H9 (cell line): ENCODE measurements at regions not wholly inside any gene's neighbourhood (a gene's known extent, or its start where the extent isn't known, plus 50 kb on each side); places are given as distances from the start of the nearest gene placed in this dataset.

Experiments
- DNase-seq: peaks from one replicate; pipeline ENCODE4 v3.0.0-alpha.2; 2017
- H2AFZ ChIP-seq: one replicate; pipeline ENCODE4 v1.6.1; 2013; ENCODE audit warnings: mild to moderate bottlenecking, low read length, control low read depth, moderate library complexity
- H2AK5ac ChIP-seq: 2 replicates; pipeline ENCODE4 v1.6.1; 2013; ENCODE audit warnings: low read length, control low read depth, mixed read lengths; ENCODE audit not compliant: insufficient read length
- H2BK120ac ChIP-seq: one replicate; pipeline ENCODE4 v1.6.1; 2013; ENCODE audit warnings: low read depth, mild to moderate bottlenecking, low read length, control low read depth, inconsistent platforms; ENCODE audit not compliant: poor library complexity, severe bottlenecking
- H2BK12ac ChIP-seq: 2 replicates; pipeline ENCODE4 v1.6.1; 2013; ENCODE audit warnings: low read length, control low read depth, mixed read lengths, low read depth; ENCODE audit not compliant: insufficient read length
- H2BK15ac ChIP-seq: 2 replicates; pipeline ENCODE4 v1.6.1; 2013; ENCODE audit warnings: low read depth, low read length, control low read depth
- H2BK20ac ChIP-seq: one replicate; pipeline ENCODE4 v1.6.1; 2013; ENCODE audit warnings: low read depth, mild to moderate bottlenecking, low read length, control low read depth, inconsistent platforms; ENCODE audit not compliant: poor library complexity, severe bottlenecking
- H2BK5ac ChIP-seq: 2 replicates; pipeline ENCODE4 v1.6.1; 2013; ENCODE audit warnings: low read length, control low read depth, mixed read lengths; ENCODE audit not compliant: insufficient read length
- H3K14ac ChIP-seq: 2 replicates; pipeline ENCODE4 v1.6.1; 2013; ENCODE audit warnings: low read length, control low read depth; ENCODE audit not compliant: insufficient read depth
- H3K18ac ChIP-seq: 2 replicates; pipeline ENCODE4 v1.6.1; 2013; ENCODE audit warnings: low read depth, mild to moderate bottlenecking, mixed read lengths, low read length, control low read depth; ENCODE audit not compliant: insufficient read length
- H3K23ac ChIP-seq: 2 replicates; pipeline ENCODE4 v1.6.1; 2013; ENCODE audit warnings: low read length, control low read depth, mixed read lengths, low read depth; ENCODE audit not compliant: insufficient read length
- H3K23me2 ChIP-seq: 2 replicates; pipeline ENCODE4 v1.6.1; 2013; ENCODE audit warnings: low read depth, mild to moderate bottlenecking, mixed read lengths, low read length, control low read depth; ENCODE audit not compliant: insufficient read length, poor library complexity, severe bottlenecking
- H3K27ac ChIP-seq: 2 replicates; pipeline ENCODE4 v1.5.1; 2013; ENCODE audit warnings: low read length, control low read depth, mixed read lengths, low read depth; ENCODE audit not compliant: insufficient read length
- H3K27me3 ChIP-seq: 2 replicates; pipeline ENCODE4 v1.6.1; 2013; ENCODE audit warnings: low read length, control low read depth, inconsistent platforms; ENCODE audit not compliant: insufficient read depth
- H3K4ac ChIP-seq: 2 replicates; pipeline ENCODE4 v1.6.1; 2013; ENCODE audit warnings: low read depth, mild to moderate bottlenecking, control low read depth, inconsistent platforms, low read length, moderate library complexity
- H3K4me1 ChIP-seq: 2 replicates; pipeline ENCODE4 v1.6.1; 2013; ENCODE audit warnings: low read length, control low read depth, inconsistent platforms; ENCODE audit not compliant: insufficient read depth
- H3K4me2 ChIP-seq: 2 replicates; pipeline ENCODE4 v1.6.1; 2013; ENCODE audit warnings: low read length, control low read depth, mixed read lengths; ENCODE audit not compliant: insufficient read length, insufficient read depth
- H3K56ac ChIP-seq: 2 replicates; pipeline ENCODE4 v1.6.1; 2013; ENCODE audit warnings: low read depth, mild to moderate bottlenecking, mixed read lengths, low read length, control low read depth; ENCODE audit not compliant: insufficient read length
- H3K79me1 ChIP-seq: 2 replicates; pipeline ENCODE4 v1.6.1; 2013; ENCODE audit warnings: low read depth, mild to moderate bottlenecking, moderate library complexity, low read length, control low read depth, inconsistent platforms; ENCODE audit not compliant: insufficient read depth, poor library complexity, severe bottlenecking
- H3K79me2 ChIP-seq: 2 replicates; pipeline ENCODE4 v1.6.1; 2013; ENCODE audit warnings: low read length, control low read depth, inconsistent platforms; ENCODE audit not compliant: insufficient read depth
- H3K9ac ChIP-seq: 2 replicates; pipeline ENCODE4 v1.6.1; 2013; ENCODE audit warnings: low read length, control low read depth, mixed read lengths; ENCODE audit not compliant: insufficient read length; ENCODE audit errors: extremely low read depth
- H3K9me3 ChIP-seq: one replicate; pipeline ENCODE4 v1.6.1; 2013; ENCODE audit warnings: low read depth, low read length, inconsistent platforms; ENCODE audit not compliant: control insufficient read depth
- H3T11ph ChIP-seq: one replicate; pipeline ENCODE4 v1.6.1; 2013; ENCODE audit warnings: mild to moderate bottlenecking, low read length, control low read depth, inconsistent platforms
- H4K20me1 ChIP-seq: one replicate; pipeline ENCODE4 v1.6.1; 2013; ENCODE audit not compliant: control insufficient read depth, insufficient read length, insufficient read depth
- H4K5ac ChIP-seq: 2 replicates; pipeline ENCODE4 v1.6.1; 2013; ENCODE audit warnings: low read depth, mild to moderate bottlenecking, mixed read lengths, low read length, control low read depth; ENCODE audit not compliant: insufficient read length
- H4K8ac ChIP-seq: replicated peaks from 2 replicates; pipeline ENCODE4 v1.6.1; 2013; ENCODE audit warnings: low read length, control low read depth, mixed read lengths, low read depth; ENCODE audit not compliant: insufficient read length
- H4K91ac ChIP-seq: 2 replicates; pipeline ENCODE4 v1.6.1; 2013; ENCODE audit warnings: low read depth, mild to moderate bottlenecking, moderate library complexity, mixed read lengths, low read length, control low read depth; ENCODE audit not compliant: insufficient read length
- H3K27ac Mint-ChIP-seq, 3 experiments: 2 replicates in 2 of 3; 3 replicates in 1 of 3; pipeline ENCODE4 v1.8.0; 2020 to 2021; ENCODE audit warnings: mixed read lengths in 3 of 3, mild to moderate bottlenecking in 1 of 3, moderate library complexity in 1 of 3
- H3K27me3 Mint-ChIP-seq: 2 replicates; pipeline ENCODE4 v1.8.0; 2021; ENCODE audit warnings: low read depth, mild to moderate bottlenecking, moderate library complexity, mixed read lengths
- H3K36me3 Mint-ChIP-seq, 3 experiments: 2 replicates in 2 of 3; 3 replicates in 1 of 3; pipeline ENCODE4 v1.8.0; 2020 to 2021; ENCODE audit warnings: low read depth in 3 of 3, mixed read lengths in 3 of 3; ENCODE audit not compliant: insufficient read depth in 1 of 3
- H3K4me1 Mint-ChIP-seq, 2 experiments: 2 replicates each; pipeline ENCODE4 v1.8.0; 2020; ENCODE audit warnings: mixed read lengths in 2 of 2
- H3K4me3 Mint-ChIP-seq, 2 experiments: 2 replicates in 1 of 2; 3 replicates in 1 of 2; pipeline ENCODE4 v1.8.0; 2020 to 2021; ENCODE audit warnings: mild to moderate bottlenecking in 2 of 2, mixed read lengths in 2 of 2, moderate library complexity in 1 of 2
- H3K9me3 Mint-ChIP-seq, 2 experiments: 2 replicates in 1 of 2; 3 replicates in 1 of 2; pipeline ENCODE4 v1.8.0; 2020; ENCODE audit warnings: mild to moderate bottlenecking in 2 of 2, mixed read lengths in 2 of 2, moderate library complexity in 1 of 2
- WGBS: extraction: QIAGEN DNeasy Blood & Tissue Kit; methylation state at CpG from one replicate; pipeline ENCODE4 v1.1.7; 2013; ENCODE audit warnings: missing lambda C conversion rate, low lambda C conversion rate, mixed read lengths; ENCODE audit not compliant: insufficient read length; ENCODE audit errors: extremely low coverage; 5-methylcytosine and 5-hydroxymethylcytosine counted together
- TF ChIP-seq, protein P1 (sequence below): fragments of 200-600 bp; sonication (generic); conservative IDR thresholded peaks from 3 replicates; pipeline ENCODE4 v1.8.0; 2021; ENCODE audit warnings: antibody characterized with exemption, mild to moderate bottlenecking

DNA sequence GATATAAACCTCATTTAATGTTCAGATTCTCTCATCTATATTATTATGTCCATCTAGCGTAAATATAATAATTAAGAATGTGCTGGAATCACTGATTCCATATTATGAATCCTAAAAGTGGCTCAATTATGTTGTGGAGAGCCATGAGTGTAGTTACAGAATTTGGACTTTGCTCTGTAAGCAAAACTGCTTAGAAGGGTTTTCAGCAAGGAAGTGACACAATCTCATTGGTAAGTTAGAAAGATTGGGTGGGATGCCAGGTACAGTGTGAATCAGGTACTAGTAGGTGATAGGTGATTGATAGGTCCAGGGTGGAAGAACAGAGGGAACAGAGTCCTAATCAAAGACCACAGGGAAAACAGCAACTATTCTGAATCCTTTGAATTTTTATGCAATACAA lies 74.9 kb upstream of the ABLIM1 start:
- Mint-ChIP-seq H3K27me3 (no peaks in the 10 kb centered on the region), H3K9me3 (peaks cover 0 to 2% of the 10 kb centered on the region in 2 experiments; a peak in 1 of 5 replicates), H3K4me1 (no peaks in the 10 kb centered on the region), H3K36me3 (no peaks in the 10 kb centered on the region), H3K4me3 (no peak overlapping the region), H3K27ac (no peak overlapping the region)
- Histone ChIP-seq H3K27ac (no peak overlapping the region), H3K23me2 (no peaks in the 10 kb centered on the region), H3K18ac (no peak overlapping the region), H4K91ac (no peak overlapping the region), H3K79me2 (no peaks in the 10 kb centered on the region), H3K9me3 (no peaks in the 10 kb centered on the region), H2BK12ac (no peak overlapping the region), H2BK120ac (no peak overlapping the region), H3K4me1 (no peaks in the 10 kb centered on the region), H3K23ac (no peak overlapping the region), H3K14ac (no peak overlapping the region), H3K4me2 (no peak overlapping the region), H3K9ac (no peak overlapping the region), H2AFZ (no peak overlapping the region), H3K79me1 (no peaks in the 10 kb centered on the region), H2BK15ac (no peak overlapping the region), H3K56ac (no peak overlapping the region), H4K5ac (no peak overlapping the region), H4K20me1 (no peaks in the 10 kb centered on the region), H2BK5ac (no peak overlapping the region), H3K4ac (no peak overlapping the region), H4K8ac (no peak overlapping the region), H2AK5ac (no peak overlapping the region), H3T11ph (no peak overlapping the region), H2BK20ac (no peak overlapping the region), H3K27me3 (no peaks in the 10 kb centered on the region)
- TF ChIP-seq, protein P1, sequence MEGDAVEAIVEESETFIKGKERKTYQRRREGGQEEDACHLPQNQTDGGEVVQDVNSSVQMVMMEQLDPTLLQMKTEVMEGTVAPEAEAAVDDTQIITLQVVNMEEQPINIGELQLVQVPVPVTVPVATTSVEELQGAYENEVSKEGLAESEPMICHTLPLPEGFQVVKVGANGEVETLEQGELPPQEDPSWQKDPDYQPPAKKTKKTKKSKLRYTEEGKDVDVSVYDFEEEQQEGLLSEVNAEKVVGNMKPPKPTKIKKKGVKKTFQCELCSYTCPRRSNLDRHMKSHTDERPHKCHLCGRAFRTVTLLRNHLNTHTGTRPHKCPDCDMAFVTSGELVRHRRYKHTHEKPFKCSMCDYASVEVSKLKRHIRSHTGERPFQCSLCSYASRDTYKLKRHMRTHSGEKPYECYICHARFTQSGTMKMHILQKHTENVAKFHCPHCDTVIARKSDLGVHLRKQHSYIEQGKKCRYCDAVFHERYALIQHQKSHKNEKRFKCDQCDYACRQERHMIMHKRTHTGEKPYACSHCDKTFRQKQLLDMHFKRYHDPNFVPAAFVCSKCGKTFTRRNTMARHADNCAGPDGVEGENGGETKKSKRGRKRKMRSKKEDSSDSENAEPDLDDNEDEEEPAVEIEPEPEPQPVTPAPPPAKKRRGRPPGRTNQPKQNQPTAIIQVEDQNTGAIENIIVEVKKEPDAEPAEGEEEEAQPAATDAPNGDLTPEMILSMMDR = no peak
- no CpG with 5 or more reads among the region's 1 CpG for WGBS
- no peak for DNase-seq
